ENCODE measurements at regions not wholly inside any gene's neighbourhood (a gene's known extent, or its start where the extent isn't known, plus 50 kb on each side); places are given as distances from the start of the nearest gene placed in this dataset.

DNA sequence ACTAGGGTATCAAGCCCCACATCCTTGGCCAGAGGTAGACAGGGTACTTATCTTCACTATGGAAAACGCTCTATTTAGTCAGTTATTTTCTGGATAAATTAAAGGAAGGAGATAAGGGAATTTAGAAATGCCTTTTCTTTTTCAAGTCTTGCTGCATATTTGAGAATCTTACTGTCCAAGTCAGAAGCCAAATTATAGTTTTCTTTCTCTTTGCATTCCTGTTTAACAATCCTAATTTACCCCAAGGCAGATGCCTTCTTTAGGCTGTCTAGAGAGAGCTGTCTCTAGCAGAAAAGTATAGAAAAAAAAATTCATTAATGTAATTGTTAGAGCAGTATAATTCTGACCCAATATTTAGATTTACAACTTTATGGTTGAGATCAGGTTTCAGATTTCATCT, 64.4 kb upstream of the TBC1D5 start:
- TF ChIP-seq, protein P1, sequence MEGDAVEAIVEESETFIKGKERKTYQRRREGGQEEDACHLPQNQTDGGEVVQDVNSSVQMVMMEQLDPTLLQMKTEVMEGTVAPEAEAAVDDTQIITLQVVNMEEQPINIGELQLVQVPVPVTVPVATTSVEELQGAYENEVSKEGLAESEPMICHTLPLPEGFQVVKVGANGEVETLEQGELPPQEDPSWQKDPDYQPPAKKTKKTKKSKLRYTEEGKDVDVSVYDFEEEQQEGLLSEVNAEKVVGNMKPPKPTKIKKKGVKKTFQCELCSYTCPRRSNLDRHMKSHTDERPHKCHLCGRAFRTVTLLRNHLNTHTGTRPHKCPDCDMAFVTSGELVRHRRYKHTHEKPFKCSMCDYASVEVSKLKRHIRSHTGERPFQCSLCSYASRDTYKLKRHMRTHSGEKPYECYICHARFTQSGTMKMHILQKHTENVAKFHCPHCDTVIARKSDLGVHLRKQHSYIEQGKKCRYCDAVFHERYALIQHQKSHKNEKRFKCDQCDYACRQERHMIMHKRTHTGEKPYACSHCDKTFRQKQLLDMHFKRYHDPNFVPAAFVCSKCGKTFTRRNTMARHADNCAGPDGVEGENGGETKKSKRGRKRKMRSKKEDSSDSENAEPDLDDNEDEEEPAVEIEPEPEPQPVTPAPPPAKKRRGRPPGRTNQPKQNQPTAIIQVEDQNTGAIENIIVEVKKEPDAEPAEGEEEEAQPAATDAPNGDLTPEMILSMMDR (IDR thresholded peaks at IDR 0.05): no peak
- no peak for TF ChIP-seq POLR2A (IDR thresholded peaks at IDR 0.05)

Data from ovary (tissue), 3 donors.